Fibroblast of lung (primary cell): ENCODE measurements at regions not wholly inside any gene's neighbourhood (a gene's known extent, or its start where the extent isn't known, plus 50 kb on each side); places are given as distances from the start of the nearest gene placed in this dataset.

Source experiments
- CTCF ChIP-seq, 2 donors: IDR thresholded peaks in 1 of 2; conservative IDR thresholded peaks in 1 of 2; 1 replicate in 1 of 2; 2 replicates in 1 of 2; pipeline ENCODE4 v1.5.1; 2011 to 2012; ENCODE audit warnings: low read length in 2 of 2, control low read depth in 1 of 2, inconsistent platforms in 1 of 2, low read depth in 1 of 2, mild to moderate bottlenecking in 1 of 2
- EZH2 ChIP-seq: IDR thresholded peaks from 2 replicates; pipeline ENCODE4 v1.5.1; 2012; ENCODE audit warnings: low read length, control low read depth, mild to moderate bottlenecking; ENCODE audit errors: missing control alignments

DNA sequence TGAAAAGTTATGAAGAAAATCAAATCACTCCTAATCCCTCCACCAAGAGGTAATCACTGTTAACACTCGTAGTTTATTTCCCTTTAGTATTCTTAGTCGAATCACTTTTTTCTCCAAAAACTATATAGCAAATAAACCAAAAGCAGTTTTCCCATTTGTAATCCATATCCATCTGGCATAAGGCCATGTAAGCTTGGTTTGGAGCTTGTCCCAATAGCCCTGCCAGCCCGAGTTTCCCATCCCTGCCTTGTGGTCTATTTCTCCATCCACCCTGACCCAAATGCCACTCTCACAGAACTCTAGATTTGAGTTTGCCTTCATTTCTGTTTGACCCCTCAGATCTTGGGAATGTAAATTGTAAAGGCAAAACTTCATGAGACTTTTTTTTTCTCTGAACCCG lies 71.8 kb upstream of the DSP start:
- TF ChIP-seq CTCF (conservative IDR thresholded peaks at IDR 0.05 in 1 of 2, IDR thresholded peaks at IDR 0.05 in 1 of 2; ENCODE audit: low read depth in 1 of 2, low read length in 2 of 2) = no peak
- TF ChIP-seq EZH2 = no peak
